ENCODE measurements at regions not wholly inside any gene's neighbourhood (a gene's known extent, or its start where the extent isn't known, plus 50 kb on each side); places are given as distances from the start of the nearest gene placed in this dataset.
"Not testable (repeated sequence)": the region's sequence is repeated elsewhere in the genome, so short reads cannot be mapped to it uniquely, and the experiment has no call there.

DNA sequence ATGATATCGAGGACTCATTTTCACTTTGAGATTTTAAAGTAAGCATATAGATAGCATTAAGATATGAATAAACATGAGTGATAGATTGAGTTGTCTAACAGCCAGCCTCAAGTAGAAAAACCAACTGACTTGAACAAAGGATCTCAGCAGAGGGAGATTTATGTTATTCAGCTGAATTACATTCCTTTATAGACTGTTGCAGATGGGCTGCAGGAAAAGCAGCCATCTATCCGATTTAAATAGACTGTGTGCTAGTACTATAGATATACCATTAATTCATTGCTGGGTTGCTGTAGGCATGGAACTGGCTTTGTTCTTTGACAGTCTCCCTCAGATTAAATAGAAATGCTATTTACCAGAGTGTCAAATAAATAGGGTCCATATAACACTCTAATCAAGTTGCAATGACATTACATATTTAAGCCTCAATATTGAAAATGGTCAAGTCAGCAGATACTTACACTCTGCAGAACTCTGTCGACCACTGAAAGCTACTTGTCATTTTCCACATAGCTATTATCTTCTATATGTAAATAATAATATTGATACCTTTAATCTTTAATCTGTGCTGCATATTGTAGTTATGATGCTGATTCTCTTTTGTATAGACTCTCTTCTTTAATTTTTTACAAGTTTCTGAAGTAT, 750.8 kb downstream of the CENPC start:
- Mint-ChIP-seq H3K4me1 (no peaks in the 10 kb centered on the region), H3K27me3 (ENCODE audit: low read depth) (no peaks in the 10 kb centered on the region), H3K27ac (no peak overlapping the region), H3K4me3 (no peak overlapping the region), H3K9me3 (no peaks in the 10 kb centered on the region), H3K36me3 (ENCODE audit: low read depth) (no peaks in the 10 kb centered on the region)
- TF ChIP-seq, protein P1, sequence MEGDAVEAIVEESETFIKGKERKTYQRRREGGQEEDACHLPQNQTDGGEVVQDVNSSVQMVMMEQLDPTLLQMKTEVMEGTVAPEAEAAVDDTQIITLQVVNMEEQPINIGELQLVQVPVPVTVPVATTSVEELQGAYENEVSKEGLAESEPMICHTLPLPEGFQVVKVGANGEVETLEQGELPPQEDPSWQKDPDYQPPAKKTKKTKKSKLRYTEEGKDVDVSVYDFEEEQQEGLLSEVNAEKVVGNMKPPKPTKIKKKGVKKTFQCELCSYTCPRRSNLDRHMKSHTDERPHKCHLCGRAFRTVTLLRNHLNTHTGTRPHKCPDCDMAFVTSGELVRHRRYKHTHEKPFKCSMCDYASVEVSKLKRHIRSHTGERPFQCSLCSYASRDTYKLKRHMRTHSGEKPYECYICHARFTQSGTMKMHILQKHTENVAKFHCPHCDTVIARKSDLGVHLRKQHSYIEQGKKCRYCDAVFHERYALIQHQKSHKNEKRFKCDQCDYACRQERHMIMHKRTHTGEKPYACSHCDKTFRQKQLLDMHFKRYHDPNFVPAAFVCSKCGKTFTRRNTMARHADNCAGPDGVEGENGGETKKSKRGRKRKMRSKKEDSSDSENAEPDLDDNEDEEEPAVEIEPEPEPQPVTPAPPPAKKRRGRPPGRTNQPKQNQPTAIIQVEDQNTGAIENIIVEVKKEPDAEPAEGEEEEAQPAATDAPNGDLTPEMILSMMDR (IDR thresholded peaks at IDR 0.05; ENCODE audit: unreplicated experiment in 3 of 3), result no peak

DNA sequence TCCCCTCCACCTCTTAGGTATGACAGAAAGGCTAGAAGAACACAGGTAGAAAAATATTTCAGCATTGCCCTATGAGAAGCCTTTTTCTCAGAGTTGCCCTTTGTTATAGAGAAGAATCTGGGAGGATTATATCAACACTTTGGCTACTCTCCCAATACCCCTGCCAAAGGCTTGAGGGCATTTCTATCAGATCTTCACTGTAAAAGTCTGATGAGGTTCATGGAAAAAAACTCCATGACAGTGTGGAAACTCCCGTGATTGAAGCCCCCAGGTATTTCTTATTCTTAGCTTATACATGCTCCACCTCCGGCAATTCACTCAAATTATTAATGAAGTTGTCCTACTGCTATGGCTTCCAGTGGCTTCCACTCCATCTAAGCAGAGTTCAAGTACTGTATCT, 753.6 kb downstream of the CENPC start:
- no peak overlapping the region for H3K27ac Mint-ChIP-seq
- no peaks in the 10 kb centered on the region for H3K9me3 Mint-ChIP-seq
- no peaks in the 10 kb centered on the region for H3K36me3 Mint-ChIP-seq (ENCODE audit: low read depth)
- no peaks in the 10 kb centered on the region for H3K27me3 Mint-ChIP-seq (ENCODE audit: low read depth)
- TF ChIP-seq, protein P1 (IDR thresholded peaks at IDR 0.05; ENCODE audit: unreplicated experiment in 3 of 3), result no peak
- H3K4me3 Mint-ChIP-seq, result no peak overlapping the region
- H3K4me1 Mint-ChIP-seq, result no peaks in the 10 kb centered on the region

DNA sequence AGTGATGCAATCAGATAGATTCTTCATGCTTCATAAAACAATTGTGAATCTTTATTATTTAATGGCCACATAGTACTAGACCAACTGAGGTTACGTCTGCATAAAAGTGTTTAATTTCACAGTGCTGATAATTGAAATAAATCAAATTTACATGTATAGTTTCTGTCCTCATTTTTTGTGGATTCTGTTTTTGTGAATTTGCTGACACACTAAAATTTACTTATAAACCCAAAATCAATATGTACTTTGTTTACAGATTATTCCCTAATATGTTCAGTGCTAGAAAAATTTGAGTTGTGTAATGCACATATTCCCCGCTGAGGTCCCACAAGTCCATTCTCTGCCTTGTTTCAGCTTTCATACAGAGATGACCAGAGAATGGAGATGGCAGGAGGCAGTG, 759.8 kb downstream of the CENPC start:
- TF ChIP-seq, protein P1 (IDR thresholded peaks at IDR 0.05; ENCODE audit: unreplicated experiment in 3 of 3), result no peak
- no peak overlapping the region for H3K4me3 Mint-ChIP-seq
- no peaks in the 10 kb centered on the region for H3K4me1 Mint-ChIP-seq
- peaks cover 7% of the 10 kb centered on the region for H3K9me3 Mint-ChIP-seq
- H3K36me3 Mint-ChIP-seq (ENCODE audit: low read depth), result no peaks in the 10 kb centered on the region
- no peak overlapping the region for H3K27ac Mint-ChIP-seq
- H3K27me3 Mint-ChIP-seq (ENCODE audit: low read depth), result peaks cover 4% of the 10 kb centered on the region

DNA sequence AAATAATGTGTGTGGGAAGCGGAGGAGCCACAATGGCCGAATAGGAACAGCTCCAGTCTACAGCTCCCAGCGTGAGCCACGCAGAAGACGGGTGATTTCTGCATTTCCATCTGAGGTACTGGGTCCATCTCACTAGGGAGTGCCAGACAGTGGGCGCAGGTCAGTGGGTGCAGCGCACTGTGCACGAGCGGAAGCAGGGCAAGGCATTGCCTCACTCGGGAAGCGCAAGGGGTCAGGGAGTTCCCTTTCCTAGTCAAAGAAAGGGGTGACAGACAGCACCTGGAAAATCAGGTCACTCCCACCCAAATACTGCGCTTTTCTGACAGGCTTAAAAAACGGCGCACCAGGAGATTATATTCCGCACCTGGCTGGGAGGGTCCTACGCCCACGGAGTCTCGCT, 762.6 kb downstream of the CENPC start:
- not testable (repeated sequence) for H3K9me3 Mint-ChIP-seq; H3K27me3 Mint-ChIP-seq (ENCODE audit: low read depth); H3K4me3 Mint-ChIP-seq; H3K27ac Mint-ChIP-seq; H3K4me1 Mint-ChIP-seq; H3K36me3 Mint-ChIP-seq (ENCODE audit: low read depth)

DNA sequence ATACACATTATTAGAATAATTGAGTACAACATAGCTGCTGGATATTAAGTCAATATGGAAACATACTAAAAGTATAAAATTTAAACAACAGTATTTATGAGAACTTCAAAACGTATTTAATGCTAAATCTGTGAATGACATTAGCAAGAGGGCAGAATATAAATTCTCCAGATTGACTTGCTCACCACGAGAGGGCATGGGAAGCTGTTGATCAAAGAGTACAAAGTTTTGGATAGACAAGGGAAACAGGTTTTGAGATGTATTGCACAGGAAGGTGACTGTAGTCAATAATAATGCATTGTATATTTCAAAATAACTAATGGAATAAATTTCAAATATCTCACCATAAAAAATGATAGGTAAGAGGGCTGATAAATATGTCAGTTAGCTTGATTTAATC, 768.2 kb downstream of the CENPC start:
- H3K4me3 Mint-ChIP-seq, result no peak overlapping the region
- H3K36me3 Mint-ChIP-seq (ENCODE audit: low read depth), result no peaks in the 10 kb centered on the region
- H3K9me3 Mint-ChIP-seq, result no peaks in the 10 kb centered on the region
- H3K4me1 Mint-ChIP-seq, result no peaks in the 10 kb centered on the region
- TF ChIP-seq, protein P1 (IDR thresholded peaks at IDR 0.05; ENCODE audit: unreplicated experiment in 3 of 3), result no peak
- H3K27ac Mint-ChIP-seq, result no peak overlapping the region
- no peaks in the 10 kb centered on the region for H3K27me3 Mint-ChIP-seq (ENCODE audit: low read depth)

DNA sequence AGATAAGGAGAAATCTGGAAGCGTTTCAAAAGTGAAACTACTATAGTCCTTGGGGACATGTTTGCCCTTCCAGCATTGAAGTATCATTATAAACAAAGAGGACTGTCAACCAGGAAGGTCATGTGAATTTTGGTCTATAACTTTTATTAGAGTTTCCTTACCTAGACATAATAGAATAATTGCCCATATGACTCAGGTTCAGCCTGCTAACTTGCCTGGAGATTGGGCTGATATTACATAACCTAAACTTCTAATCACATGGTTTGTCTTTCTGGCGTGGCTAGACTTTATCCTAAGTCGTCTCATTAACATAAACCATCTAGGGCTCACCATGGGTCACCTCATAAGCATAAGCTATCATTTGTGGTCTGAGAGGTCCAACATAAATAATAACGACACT, 775.9 kb downstream of the CENPC start:
- no peaks in the 10 kb centered on the region for H3K36me3 Mint-ChIP-seq (ENCODE audit: low read depth)
- no peaks in the 10 kb centered on the region for H3K9me3 Mint-ChIP-seq
- TF ChIP-seq, protein P1 (IDR thresholded peaks at IDR 0.05; ENCODE audit: unreplicated experiment in 3 of 3), result no peak
- H3K4me1 Mint-ChIP-seq, result no peaks in the 10 kb centered on the region
- H3K27me3 Mint-ChIP-seq (ENCODE audit: low read depth), result no peaks in the 10 kb centered on the region
- no peak overlapping the region for H3K4me3 Mint-ChIP-seq
- H3K27ac Mint-ChIP-seq, result no peak overlapping the region
